ENCODE measurements at regions not wholly inside any gene's neighbourhood (a gene's known extent, or its start where the extent isn't known, plus 50 kb on each side); places are given as distances from the start of the nearest gene placed in this dataset.
"Not testable (repeated sequence)": the region's sequence is repeated elsewhere in the genome, so short reads cannot be mapped to it uniquely, and the experiment has no call there.

- intact Hi-C loops (cut with micrococcal nuclease), result no loop called here
Observed at GRCh38 chr15:25624504-25625177, 185.8 kb upstream of the UBE3A start.

DNA sequence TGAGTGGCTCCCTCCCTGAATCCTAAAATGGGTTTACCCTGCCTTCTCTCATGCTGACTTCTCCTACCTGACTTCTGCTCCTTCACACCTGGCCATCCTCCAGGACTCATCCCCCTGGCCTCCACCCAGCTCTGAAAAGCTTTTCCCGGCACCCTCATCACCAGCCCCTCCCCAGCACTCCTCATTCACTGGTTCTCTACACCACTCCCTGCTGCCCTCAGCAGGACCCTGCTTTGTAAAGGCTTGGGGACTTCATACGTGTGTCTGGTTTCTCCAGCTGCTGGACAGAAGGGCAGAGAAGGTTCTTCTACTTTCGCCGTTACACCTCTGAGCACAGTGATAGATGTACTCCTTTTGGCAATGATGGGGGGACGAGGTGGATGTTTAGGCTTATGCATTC, 184.9 kb upstream of the UBE3A start:
- intact Hi-C loops (cut with micrococcal nuclease), result no loop called here

GRCh38 chr15:25620466-25620865, 181.6 kb upstream of the UBE3A start:
- intact Hi-C loops (cut with micrococcal nuclease), result no loop called here

DNA sequence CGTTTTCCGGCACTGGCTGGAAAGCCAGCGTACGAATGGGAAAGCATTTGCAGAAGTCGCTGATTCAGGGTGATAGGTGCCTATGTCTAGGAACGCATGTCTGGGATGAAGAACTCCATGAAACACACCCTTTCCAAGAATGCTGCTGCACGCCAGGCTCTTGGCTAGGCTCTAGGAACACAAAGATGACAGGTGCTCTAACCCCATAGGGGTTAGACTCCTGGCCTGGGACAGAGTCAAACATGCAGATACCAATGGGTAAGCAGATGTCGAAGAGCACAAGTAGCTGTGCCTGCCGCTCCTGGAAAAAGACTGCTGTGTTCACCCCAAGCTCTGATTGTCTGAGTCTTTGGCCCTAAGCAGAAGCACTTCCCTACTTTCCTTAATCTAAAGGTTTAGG, 180.9 kb upstream of the UBE3A start:
- intact Hi-C loops (cut with micrococcal nuclease), result no loop called here

- intact Hi-C loops (cut with micrococcal nuclease), result no loop called here
Observed at GRCh38 chr15:25619076-25619475, 180.3 kb upstream of the UBE3A start.

GRCh38 chr15:25618161-25618560, 179.3 kb upstream of the UBE3A start:
- intact Hi-C loops (cut with micrococcal nuclease), result no loop called here

DNA sequence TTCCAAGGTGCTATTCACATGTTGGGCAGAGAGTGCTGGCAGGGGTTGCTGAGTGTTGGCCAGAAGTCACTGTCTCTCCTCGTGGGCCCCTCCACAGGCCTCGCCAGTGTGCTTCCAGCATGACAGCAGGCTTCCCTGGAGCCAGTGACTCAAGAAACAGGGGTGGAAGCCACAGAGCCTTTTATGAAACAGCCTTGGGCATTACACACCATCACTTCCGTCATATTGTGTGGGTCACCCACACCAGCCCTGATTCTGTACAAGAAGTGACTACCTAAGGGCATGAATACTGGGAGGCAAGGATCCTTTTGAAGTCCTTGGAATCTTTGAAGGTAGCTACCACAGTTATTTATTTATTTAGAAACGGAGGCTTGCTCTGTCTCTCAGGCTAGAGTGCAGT, 177.6 kb upstream of the UBE3A start:
- intact Hi-C loops (cut with micrococcal nuclease), result no loop called here

DNA sequence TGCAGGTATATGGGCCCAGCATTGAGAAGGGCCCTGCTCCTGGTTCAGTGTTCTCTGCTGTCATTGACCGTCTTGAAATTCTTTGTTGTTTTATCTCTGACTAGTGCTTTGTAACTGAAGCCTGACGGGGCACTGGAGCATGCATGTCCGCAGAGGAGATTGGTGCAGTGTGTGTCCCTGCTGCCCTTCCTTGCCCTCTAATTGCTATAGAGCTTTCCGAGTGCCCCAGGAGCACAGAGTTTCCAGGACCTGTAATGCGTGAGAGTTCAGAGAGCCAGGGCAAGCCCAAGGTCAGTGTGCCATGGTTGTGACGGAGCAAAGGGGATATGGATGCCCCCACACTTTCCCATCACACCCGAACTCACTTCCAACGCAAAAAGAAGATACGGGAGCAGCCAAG, 174.3 kb upstream of the UBE3A start:
- intact Hi-C loops (cut with micrococcal nuclease), result no loop called here

- intact Hi-C loops (cut with micrococcal nuclease), result no loop called here
Observed at GRCh38 chr15:25611603-25612002, 172.8 kb upstream of the UBE3A start.

DNA sequence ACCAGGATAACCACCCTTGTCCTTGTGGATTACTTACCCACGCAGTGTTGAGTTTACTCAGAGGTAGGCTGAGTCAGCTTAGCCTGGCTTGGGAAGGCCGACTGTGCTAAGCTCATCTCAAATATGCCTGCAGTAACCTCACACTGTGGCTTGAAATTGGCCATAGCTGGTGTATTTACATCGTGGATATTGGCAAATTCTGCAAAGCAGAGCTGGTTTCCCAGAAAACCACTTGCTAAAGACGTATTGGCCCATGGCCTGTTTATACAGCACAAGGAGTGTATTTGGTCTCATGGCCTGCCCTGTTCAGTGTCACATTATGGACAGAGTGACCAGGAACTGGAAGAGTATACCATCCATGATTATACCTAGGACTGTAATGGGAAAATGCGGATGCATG, 170.5 kb upstream of the UBE3A start:
- intact Hi-C loops (cut with micrococcal nuclease), result no loop called here

- intact Hi-C loops (cut with micrococcal nuclease), result no loop called here
Observed at GRCh38 chr15:25608926-25609325, 170.1 kb upstream of the UBE3A start.

DNA sequence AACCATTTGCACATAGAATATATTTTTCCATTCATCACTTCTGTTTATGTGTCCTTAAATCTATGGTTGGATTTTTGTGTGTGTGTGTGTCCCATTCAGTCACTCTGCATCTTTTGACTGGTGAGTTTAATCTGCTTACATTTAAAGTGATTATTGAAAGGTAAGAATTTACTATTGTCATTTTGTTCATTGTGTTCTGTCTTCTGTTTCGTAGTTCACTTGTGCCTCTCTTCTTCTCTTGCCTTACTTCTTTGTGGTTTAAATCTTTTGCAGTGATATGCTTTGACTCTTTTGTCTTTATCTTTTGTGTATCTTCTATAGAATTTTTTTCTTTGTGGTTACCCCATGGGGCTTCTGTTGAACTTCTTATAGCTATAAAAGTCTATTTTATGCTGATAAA, 166.3 kb upstream of the UBE3A start:
- intact Hi-C loops (cut with micrococcal nuclease), result no loop called here

DNA sequence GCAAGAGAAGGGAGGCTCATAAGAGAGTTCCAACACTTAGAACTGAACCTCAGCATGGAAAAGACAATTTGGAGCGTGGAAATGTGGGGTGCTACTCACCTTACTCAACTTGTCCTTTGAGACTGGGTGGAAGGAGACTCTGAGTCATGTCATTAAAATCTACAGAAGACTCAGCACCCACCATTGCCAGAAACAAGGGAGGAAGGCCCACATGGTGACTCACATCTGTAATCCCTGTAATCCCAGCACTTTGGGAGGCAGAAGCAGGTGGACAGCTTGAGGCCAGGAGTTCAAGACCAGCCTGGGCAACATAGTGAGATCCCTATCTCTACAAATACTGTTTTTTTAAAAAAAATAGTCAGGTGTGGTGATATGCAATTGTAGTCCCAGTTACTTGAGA, 161.9 kb upstream of the UBE3A start:
- intact Hi-C loops (cut with micrococcal nuclease), result no loop called here

- intact Hi-C loops (cut with micrococcal nuclease), result no loop called here
Observed at GRCh38 chr15:25597571-25597970, 158.7 kb upstream of the UBE3A start.

DNA sequence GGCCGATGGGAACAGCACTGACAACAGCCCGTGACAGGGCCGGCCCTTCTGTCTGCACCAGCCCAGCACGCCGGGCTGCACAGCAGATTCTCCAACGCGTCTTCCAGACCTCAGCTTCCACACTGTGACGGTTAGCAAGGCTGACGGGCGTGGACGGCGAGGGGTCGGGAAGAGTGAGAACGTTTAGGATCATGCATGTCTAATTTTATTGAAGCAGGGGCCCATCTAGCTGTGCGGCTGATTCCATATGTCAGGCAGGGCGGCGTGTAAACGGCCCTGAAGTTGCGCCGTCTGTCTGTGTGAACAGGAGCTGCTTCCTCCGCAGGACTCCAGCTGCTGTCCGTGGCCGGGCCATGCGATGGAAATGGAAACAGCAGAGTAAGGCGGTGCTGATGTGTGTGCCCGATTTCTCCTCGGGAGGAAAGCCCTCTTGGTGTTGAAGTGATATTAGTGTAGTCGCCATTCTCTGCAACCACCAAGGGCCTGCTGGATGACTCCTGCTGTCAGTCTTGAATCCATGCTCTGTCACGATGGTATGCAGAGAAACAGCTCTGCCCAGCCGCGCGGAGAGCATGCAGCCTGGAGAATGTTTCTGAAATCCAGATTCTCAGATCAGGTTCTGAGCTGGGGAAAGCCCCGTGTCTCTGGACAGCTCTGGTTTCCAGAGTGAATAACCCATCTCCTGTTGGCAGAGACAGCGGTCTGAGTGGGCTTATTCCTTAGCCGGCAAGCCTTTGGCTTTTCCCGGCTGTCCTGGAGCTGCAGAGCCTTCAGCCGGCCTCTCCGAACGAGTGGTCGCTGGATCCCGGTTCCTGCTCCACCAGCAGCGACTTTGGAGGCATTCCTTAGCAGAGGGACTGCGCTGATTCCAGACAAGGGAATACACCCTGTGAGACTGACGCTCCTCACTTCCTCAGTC, 158.1 kb upstream of the UBE3A start:
- intact Hi-C loops (cut with micrococcal nuclease), result no loop called here

DNA sequence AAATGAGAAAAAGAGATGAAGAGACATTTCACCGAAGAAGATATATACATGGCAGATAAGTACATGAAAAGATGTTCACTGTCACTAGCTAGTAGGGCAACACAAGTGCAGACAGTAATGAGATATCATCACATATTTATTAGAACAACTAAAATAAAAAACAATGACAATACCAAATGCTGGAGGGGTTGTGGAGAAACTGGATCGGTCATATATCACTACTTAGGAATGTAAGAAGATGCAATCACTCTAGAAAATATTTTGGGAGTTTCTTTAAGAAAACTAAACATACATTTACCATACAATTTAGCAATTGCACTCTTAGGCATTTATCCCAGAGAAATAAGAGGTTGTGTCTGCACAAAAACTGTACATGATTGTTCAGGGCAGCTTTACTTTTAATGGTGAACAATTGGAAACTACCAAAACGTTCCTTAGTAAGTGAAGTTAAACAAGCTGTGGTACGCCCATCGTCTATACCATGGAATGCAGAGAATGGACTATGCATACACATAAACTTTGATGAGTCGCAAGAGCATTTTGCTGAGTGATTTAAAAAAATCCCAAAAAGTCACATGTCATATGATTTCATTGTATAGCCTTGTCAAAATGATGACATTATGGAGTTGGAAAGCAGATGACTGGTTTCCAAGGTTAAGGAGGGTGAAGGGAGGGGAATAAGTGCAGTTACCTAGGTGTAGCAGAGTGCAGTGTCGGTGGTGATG, 149.0 kb upstream of the UBE3A start:
- intact Hi-C loops (cut with micrococcal nuclease), result no loop called here

DNA sequence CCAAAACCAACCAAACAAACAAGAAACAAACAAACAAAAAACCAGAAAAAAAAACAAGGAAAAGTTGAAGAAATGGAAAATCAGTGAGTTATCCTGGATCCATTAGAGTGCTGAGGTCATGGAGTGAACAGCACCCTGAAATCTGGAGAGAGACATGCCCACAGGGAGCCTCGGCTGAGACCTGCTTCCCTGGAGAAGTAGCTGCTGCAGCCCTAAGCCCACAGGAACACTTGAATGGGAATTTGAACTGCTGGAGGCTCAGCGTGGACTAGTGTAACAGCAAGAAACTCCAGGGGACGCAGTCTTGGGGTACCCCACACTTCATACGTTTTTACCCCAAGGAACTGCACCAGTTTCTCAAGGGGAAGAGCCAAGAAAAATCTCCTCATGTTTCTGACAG, 144.1 kb upstream of the UBE3A start:
- intact Hi-C loops (cut with micrococcal nuclease), result no loop called here

- intact Hi-C loops (cut with micrococcal nuclease), result no loop called here
Observed at GRCh38 chr15:25579127-25579526, 140.3 kb upstream of the UBE3A start.

DNA sequence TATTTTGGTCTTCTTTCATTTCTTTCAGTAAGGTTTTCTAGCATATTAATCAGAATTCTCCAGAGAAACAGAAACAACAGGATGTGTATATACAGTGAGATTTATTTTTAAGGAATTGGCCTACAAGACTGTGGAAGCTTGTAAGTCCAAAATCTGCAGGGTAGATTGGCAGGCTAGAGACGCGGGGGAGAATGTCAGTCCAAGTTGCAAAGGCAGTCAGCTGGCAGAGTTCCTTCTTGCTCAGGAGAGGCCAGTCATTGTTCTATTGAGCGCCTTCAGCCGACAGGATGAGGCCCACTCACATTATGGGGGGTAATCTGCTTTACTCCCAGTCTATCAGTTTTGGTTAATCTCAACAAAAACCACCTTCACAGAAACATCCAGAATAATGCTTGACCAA, 133.4 kb upstream of the UBE3A start:
- intact Hi-C loops (cut with micrococcal nuclease), result no loop called here

DNA sequence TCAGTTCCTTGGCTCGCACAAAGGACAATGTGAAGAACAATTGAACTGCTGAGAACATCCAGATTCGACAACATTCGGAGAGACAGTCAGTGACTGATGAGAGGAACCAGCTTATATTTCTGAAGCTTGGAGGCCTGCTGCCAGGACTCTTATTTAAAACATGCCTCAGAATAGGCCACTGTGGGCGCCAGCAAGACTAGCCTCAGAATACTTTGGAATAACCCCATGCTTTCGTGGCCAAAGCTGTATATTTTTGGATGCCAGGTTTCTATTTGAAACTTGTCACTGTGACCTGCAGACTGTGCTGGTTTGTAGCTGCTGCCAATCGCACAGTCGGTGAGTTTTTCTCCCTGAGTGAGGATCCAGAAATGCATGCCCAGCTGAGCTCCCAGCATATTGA, 129.9 kb upstream of the UBE3A start:
- intact Hi-C loops (cut with micrococcal nuclease), result no loop called here

GRCh38 chr15:25566545-25566944, 127.7 kb upstream of the UBE3A start:
- intact Hi-C loops (cut with micrococcal nuclease), result not testable (repeated sequence)
